ENCODE measurements at regions not wholly inside any gene's neighbourhood (a gene's known extent, or its start where the extent isn't known, plus 50 kb on each side); places are given as distances from the start of the nearest gene placed in this dataset.

- DNase-seq: no peak
Measured at GRCh38 chr4:120524237-120524636, 398.3 kb downstream of the PRDM5 start.

GRCh38 chr4:120520761-120521160, 401.8 kb downstream of the PRDM5 start:
- DNase-seq: no peak

GRCh38 chr4:120517966-120518365, 404.6 kb downstream of the PRDM5 start:
- peak; percentile 4 for DNase-seq

- no peak for DNase-seq
Measured at GRCh38 chr4:120509719-120510118, 412.8 kb downstream of the PRDM5 start.

GRCh38 chr4:120509222-120509621, 413.3 kb downstream of the PRDM5 start:
- no peak for DNase-seq

GRCh38 chr4:120508036-120508435, 414.5 kb downstream of the PRDM5 start:
- no peak for DNase-seq

GRCh38 chr4:120506536-120506935, 416.0 kb downstream of the PRDM5 start:
- peak; percentile 5 for DNase-seq

- DNase-seq: peak; percentile 32
Measured at GRCh38 chr4:120498678-120499077, 423.8 kb downstream of the PRDM5 start.

- DNase-seq: no peak
Measured at GRCh38 chr4:120491481-120491880, 424.8 kb upstream of the MAD2L1 start.

- DNase-seq: no peak
Measured at GRCh38 chr4:120481756-120482155, 415.1 kb upstream of the MAD2L1 start.

GRCh38 chr4:120472447-120473131, 405.9 kb upstream of the MAD2L1 start:
- peak; percentile 31 for DNase-seq

GRCh38 chr4:120466429-120466828, 399.8 kb upstream of the MAD2L1 start:
- no peak for DNase-seq

- DNase-seq: peak; percentile 3
Measured at GRCh38 chr4:120454788-120455187, 388.1 kb upstream of the MAD2L1 start.

GRCh38 chr4:120452536-120452935, 385.9 kb upstream of the MAD2L1 start:
- no peak for DNase-seq

- DNase-seq: no peak
Measured at GRCh38 chr4:120452001-120452400, 385.4 kb upstream of the MAD2L1 start.

GRCh38 chr4:120447774-120448173, 381.1 kb upstream of the MAD2L1 start:
- DNase-seq: no peak

GRCh38 chr4:120446051-120446567, 379.5 kb upstream of the MAD2L1 start:
- DNase-seq: no peak

- no peak for DNase-seq
Measured at GRCh38 chr4:120445186-120445585, 378.5 kb upstream of the MAD2L1 start.

GRCh38 chr4:120443116-120443515, 376.5 kb upstream of the MAD2L1 start:
- DNase-seq: no peak

GRCh38 chr4:120440730-120441129, 374.1 kb upstream of the MAD2L1 start:
- no peak for DNase-seq

GRCh38 chr4:120435179-120435578, 368.5 kb upstream of the MAD2L1 start:
- peak; percentile 36 for DNase-seq

GRCh38 chr4:120434756-120435155, 368.1 kb upstream of the MAD2L1 start:
- no peak for DNase-seq

- DNase-seq: no peak
Measured at GRCh38 chr4:120432301-120432860, 365.7 kb upstream of the MAD2L1 start.

- no peak for DNase-seq
Measured at GRCh38 chr4:120431180-120431579, 364.5 kb upstream of the MAD2L1 start.

GRCh38 chr4:120418146-120418545, 351.5 kb upstream of the MAD2L1 start:
- no peak for DNase-seq

Data from NCI-H69 (cell line).